GM18520 (cell line): ENCODE measurements at regions not wholly inside any gene's neighbourhood (a gene's known extent, or its start where the extent isn't known, plus 50 kb on each side); places are given as distances from the start of the nearest gene placed in this dataset.

Experiments used
- ATAC-seq: cut with Tn5 transposase; IDR thresholded peaks from one replicate; pipeline ENCODE4 v1.9.1; 2021; ENCODE audit not compliant: unreplicated experiment

DNA sequence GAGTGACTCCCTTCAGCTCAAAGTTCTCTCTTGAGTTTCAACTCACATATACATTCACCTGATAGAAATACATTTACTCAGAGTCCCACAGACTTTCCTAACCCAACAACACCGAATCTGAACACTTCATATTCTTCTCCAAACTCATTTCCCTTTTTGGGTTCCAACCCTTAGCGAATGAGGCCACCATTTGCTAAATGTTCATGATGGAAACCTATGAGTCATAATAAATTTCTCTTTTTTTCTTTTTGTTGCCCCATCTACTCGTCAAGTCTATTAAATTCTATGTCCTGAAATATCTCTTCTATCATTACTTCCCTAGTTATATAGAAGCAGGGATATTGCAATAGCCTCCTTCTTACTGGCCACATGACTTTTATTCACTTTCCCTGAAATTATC, 100.1 kb downstream of the HLX start:
- no peak for ATAC-seq

DNA sequence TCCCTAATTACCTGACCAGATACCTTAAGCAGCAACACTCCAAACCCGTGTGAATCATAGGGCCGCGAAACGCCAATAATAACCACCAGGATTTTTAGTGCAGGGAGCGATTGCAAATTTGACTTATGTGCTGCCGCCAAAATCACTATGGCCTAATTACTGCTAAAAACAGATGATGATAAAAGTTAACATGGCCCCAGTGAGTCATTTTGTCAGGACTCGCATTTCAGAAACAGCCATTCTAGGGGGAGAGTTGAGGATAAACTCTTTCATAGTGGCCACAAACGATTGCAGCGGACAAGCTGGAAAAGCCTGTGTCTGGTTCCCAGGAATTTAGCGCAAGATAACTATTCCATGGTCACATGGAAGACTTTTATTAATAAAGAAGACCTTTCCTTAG, 103.4 kb downstream of the HLX start:
- ATAC-seq = no peak

- ATAC-seq = no peak
Observed at GRCh38 chr1:220983877-220984635, 104.8 kb downstream of the HLX start.

- ATAC-seq = no peak
Observed at GRCh38 chr1:220990427-220991339, 111.4 kb downstream of the HLX start.

DNA sequence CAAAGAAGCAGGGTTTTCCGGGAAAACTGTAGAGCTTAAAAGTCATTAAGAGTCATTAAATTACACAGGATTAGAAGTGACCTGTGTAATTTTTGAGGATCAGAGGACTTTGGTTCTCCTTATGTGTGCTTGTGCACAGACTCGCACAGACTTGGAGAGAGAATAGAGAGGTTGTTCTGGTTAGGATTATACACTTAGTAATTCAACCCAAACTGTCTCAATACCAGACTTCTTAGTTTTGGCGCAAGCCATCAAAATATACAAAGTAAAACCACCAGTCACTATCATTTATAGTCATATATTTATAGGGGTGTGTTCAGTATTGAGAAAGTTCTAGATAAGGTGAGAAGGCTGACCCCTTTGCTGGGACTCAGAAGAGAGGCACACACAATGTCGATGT, 112.3 kb downstream of the HLX start:
- ATAC-seq = no peak

DNA sequence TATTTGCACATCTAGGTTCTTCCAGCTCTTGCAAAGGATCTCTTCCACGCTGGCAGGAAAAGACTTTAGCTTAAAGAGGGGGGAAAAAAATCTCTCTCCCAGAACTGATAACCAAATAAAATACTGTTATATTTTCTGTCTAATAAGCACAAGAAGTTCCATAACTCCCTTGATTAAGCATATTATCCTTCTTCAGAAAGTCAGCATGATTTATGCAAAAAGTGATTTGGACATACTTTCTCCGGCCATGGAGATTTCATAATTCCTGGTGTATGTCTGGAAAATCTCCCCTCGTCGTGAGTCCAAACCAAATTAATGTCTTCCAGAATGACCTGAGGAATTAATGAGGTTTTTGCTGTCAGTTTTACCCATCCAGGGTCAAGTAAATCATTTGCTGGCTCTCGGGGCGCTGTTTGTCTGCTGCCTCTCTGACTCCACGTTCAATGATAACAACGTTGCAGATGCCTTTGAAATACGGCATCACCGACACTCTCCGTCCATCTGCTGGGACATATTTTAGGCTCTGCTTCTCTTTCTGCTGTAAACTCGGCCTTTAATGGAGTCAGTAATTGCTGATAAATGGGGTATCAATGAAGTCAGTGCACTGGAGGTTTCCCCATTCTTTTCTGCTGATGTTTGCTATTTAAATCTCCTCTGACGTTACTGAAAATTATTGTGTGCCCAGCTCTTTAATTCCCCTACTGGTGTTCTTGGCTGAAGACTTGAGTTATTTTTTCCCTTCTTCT, 112.9 kb downstream of the HLX start:
- ATAC-seq = no peak

DNA sequence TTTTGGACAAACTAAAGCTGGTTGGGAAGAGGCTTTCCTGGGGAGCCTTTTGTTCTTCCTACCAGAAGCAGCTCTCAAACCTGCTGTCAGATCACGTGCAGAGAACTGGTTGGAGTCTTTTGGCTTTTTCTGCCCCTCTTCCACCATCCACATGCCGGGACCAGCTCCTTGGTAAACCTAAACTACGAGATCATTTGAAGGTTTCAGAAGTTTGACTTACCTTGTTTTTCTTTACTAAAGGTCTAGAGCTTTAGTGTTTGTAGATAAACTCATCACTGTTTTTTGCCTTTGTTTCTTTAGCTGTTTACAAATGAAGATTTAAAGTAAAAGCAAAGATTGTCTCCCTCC, 113.4 kb downstream of the HLX start:
- no peak for ATAC-seq

DNA sequence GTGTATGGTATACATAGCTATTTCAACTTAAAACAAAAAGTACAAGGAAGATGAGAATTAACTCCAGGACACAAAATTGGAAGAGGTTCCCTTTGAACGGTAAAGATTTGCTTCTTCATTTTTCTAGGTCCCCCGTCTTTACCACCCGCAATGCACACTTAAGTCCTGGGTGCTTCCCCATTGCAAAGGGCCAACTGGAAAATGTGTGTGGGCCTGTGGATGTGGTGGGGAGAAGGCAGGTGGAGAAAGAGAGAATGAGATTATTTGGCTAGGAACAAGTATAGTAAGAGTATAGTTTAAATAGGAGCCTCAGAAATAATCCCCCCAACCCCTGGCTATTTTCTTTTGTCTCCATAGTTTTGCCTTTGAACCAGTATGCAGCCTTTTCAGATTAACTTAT, 115.4 kb downstream of the HLX start:
- ATAC-seq = no peak

DNA sequence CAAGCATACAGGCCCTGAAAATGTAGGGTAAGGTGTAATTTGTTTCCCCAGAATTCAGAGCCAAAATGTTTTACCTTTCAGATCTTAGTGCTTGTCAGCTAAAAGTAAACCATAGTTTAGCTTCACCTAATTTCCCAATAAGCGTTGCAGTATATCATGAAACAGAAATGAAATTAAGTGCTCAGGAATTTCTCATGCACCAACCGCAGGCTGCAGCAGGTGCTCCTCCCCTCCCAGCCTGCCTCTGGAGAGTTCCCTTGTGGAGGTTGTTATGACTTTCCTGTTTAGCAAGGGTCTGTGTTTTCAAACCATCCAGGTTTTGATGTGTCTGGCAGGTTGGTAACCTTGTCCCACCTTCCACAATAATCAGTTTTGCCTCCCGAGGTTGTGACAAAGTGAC, 118.5 kb downstream of the HLX start:
- no peak for ATAC-seq

GRCh38 chr1:220999872-221000863, 120.9 kb downstream of the HLX start:
- ATAC-seq = no peak

DNA sequence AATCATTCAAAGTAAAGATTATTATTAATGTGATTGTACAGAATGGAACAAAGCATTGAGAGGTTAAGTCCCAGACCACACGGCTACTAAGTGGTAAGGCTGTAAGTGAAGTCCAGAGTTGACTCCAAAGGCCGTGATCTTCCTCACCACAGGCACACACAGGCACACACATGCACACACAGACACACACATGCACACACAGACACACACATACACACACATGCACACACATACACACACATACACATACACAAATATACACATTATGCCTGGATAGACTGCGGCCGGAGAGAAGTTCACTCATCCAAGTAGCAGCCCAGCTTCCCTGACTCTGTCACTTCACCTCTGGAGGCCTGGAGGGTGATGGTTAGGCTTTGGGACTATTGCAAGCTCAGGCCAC, 121.9 kb downstream of the HLX start:
- ATAC-seq = no peak

DNA sequence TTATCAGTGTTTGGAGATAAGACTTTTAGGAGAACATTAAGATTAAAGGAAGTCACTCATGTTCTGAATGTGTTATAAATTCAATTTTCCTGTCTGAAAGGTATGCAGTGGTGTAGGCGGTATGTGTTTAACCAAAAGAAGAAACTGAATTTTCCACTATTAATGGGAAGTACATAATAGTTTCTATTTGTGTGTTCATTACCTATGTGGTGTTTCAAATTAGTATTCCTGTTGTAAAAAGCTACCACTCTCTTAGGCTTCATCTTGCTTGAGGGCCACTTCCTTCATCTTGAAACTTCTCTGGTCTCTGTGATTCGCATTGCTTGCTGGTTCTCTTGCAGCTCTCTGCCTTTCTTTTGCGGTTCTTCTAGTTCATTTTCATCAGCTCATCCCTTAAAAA, 123.4 kb downstream of the HLX start:
- no peak for ATAC-seq

GRCh38 chr1:221011145-221011544, 131.9 kb downstream of the HLX start:
- no peak for ATAC-seq

- ATAC-seq = no peak
Observed at GRCh38 chr1:221012120-221012519, 132.9 kb downstream of the HLX start.

- ATAC-seq = no peak
Observed at GRCh38 chr1:221013691-221014660, 134.7 kb downstream of the HLX start.

DNA sequence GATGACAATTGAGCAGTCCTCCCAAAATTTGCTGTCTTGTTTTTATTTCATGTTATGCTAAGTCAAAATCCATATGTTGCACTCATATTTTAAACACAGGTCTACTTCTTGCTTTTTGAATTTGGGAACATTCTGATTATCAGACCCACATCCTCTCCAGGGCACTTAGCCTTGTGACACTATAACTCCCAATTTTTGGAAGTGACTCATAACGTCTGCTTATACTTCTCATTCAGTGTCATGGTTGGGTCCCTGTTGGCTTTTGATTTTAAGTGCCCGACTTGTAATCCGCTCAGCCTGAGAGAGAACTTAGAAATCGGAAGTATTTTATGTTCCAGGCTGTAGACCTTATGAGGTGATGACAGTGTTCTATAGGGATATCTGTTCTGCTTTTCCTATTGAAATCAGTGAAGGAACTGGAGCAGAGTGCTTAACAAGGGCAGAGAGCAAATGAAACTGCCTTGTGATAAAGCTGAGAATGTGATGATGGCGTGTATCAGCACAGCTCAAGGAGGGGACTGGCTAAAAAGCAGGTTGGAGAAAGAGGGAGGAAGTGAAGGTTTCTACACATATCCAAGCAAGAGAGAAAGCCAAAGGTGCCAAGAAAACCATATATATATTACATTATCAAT, 136.0 kb downstream of the HLX start:
- ATAC-seq = no peak

DNA sequence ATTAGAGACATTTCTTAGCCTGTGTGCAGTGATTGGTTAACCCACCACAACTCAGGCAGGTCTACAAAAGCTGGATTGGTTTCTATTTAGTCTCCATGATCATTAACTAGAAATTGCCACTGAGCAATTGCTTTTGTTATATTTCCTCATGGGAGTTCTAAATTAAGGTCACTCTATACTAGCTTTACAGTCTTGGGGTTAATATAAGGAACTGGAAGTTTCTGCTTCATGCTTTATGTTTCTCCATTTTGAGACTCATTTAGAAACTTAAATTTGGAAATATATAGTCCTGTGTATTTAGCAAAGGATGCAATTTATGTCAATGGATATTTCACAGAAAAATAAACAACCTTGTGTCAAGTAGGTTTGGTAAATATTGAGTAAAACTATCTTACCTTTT, 137.5 kb downstream of the HLX start:
- no peak for ATAC-seq

DNA sequence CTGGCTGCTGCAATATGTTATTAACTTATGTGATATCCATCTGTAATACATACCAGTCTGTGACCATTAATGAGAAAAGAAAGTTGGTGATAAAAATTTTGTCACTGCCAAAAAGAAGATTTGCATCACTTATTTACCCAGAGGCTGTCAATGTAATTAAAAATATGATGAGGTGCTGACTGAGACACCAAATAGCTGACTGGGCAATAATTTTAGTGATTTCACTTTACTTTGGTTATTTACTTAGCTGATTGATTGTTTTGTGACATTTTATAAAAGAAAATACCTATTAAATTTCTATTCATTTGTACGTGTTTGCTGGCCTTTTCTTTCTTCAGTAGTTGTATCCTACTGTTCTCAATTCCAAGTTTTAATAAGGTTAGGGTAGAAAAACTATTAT, 139.2 kb downstream of the HLX start:
- ATAC-seq = no peak

DNA sequence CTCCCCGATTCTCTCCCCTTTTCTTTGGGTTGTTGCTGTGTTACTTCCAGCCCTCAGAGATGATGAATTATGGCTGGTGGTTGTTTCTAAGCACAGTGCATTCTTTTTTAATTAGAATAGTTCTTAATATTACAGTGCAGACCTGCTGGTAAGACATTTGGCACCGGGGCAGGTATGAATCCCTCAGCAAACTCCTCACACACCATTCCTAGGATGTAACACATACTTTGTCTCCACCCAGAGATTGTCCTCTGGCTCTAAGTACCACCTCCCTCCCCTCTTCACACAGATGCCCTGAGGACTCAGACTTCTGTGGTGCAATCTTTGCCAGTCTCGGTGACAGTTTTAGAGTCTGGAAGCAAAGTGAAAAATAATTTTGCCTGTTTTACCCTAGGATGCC, 143.1 kb downstream of the HLX start:
- no peak for ATAC-seq
